Trophoblast cell (in vitro differentiated cells and primary cell): ENCODE measurements at regions not wholly inside any gene's neighbourhood (a gene's known extent, or its start where the extent isn't known, plus 50 kb on each side); places are given as distances from the start of the nearest gene placed in this dataset.
A peak's percentile ranks its signal among the peaks of the same experiment; 100 is the strongest.

Experiments used
- DNase-seq, 2 donors: peaks; one replicate each; pipeline ENCODE4 v3.0.0-alpha.2; 2016
- H2AFZ ChIP-seq: 2 replicates; pipeline ENCODE4 v1.6.1; 2013; ENCODE audit warnings: low read length, moderate library complexity, mild to moderate bottlenecking; ENCODE audit not compliant: insufficient read depth, poor library complexity
- H2AK5ac ChIP-seq: 2 replicates; pipeline ENCODE4 v1.6.1; 2013; ENCODE audit warnings: mild to moderate bottlenecking, low read length
- H2BK120ac ChIP-seq: 2 replicates; pipeline ENCODE4 v1.6.1; 2013; ENCODE audit warnings: low read length, mild to moderate bottlenecking, moderate library complexity; ENCODE audit not compliant: insufficient read depth, poor library complexity
- H2BK12ac ChIP-seq: 2 replicates; pipeline ENCODE4 v1.6.1; 2013; ENCODE audit warnings: mild to moderate bottlenecking, low read length, moderate library complexity
- H2BK5ac ChIP-seq: 2 replicates; pipeline ENCODE4 v1.6.1; 2013; ENCODE audit warnings: low read length, low read depth, moderate library complexity, mild to moderate bottlenecking; ENCODE audit not compliant: poor library complexity
- H3K14ac ChIP-seq: 2 replicates; pipeline ENCODE4 v1.6.1; 2013; ENCODE audit warnings: mild to moderate bottlenecking, low read length
- H3K18ac ChIP-seq: 2 replicates; pipeline ENCODE4 v1.6.1; 2013; ENCODE audit warnings: mild to moderate bottlenecking, low read length
- H3K23ac ChIP-seq: 2 replicates; pipeline ENCODE4 v1.6.1; 2013; ENCODE audit warnings: low read length
- H3K27ac ChIP-seq: 2 replicates; pipeline ENCODE4 v1.5.1; 2013; ENCODE audit warnings: low read depth, mild to moderate bottlenecking, inconsistent platforms, low read length, moderate library complexity
- H3K27me3 ChIP-seq: 2 replicates; pipeline ENCODE4 v1.6.1; 2013; ENCODE audit warnings: inconsistent platforms, mild to moderate bottlenecking, low read length, moderate library complexity; ENCODE audit not compliant: insufficient read depth
- H3K36me3 ChIP-seq, 2 experiments: 1 replicate in 1 of 2; 2 replicates in 1 of 2; pipeline ENCODE4 v1.6.1; 2013; ENCODE audit warnings: low read length in 2 of 2, mild to moderate bottlenecking in 2 of 2, moderate library complexity in 1 of 2; ENCODE audit not compliant: insufficient read depth in 2 of 2, control insufficient read depth in 1 of 2
- H3K4ac ChIP-seq: 2 replicates; pipeline ENCODE4 v1.6.1; 2013; ENCODE audit warnings: low read depth, mild to moderate bottlenecking, low read length, moderate library complexity
- H3K4me1 ChIP-seq, 2 experiments: 1 replicate in 1 of 2; 2 replicates in 1 of 2; pipeline ENCODE4 v1.6.1; 2013; ENCODE audit warnings: low read length in 2 of 2, mild to moderate bottlenecking in 2 of 2, moderate library complexity in 1 of 2; ENCODE audit not compliant: insufficient read depth in 2 of 2, control insufficient read depth in 1 of 2
- H3K4me2 ChIP-seq: 2 replicates; pipeline ENCODE4 v1.6.1; 2013; ENCODE audit warnings: inconsistent platforms, mild to moderate bottlenecking, low read length, moderate library complexity
- H3K4me3 ChIP-seq: 2 replicates; pipeline ENCODE4 v1.5.1; 2013; ENCODE audit warnings: mild to moderate bottlenecking, low read depth, low read length, inconsistent platforms
- H3K79me1 ChIP-seq: one replicate; pipeline ENCODE4 v1.6.1; 2013; ENCODE audit warnings: low read length
- H3K79me2 ChIP-seq: 2 replicates; pipeline ENCODE4 v1.6.1; 2013; ENCODE audit warnings: low read length, mild to moderate bottlenecking; ENCODE audit not compliant: control insufficient read depth, insufficient read depth, poor library complexity
- H3K9ac ChIP-seq: 2 replicates; pipeline ENCODE4 v1.6.1; 2013; ENCODE audit warnings: mild to moderate bottlenecking, low read length
- H3K9me3 ChIP-seq: 2 replicates; pipeline ENCODE4 v1.6.1; 2013; ENCODE audit warnings: low read depth, mild to moderate bottlenecking, control low read depth, inconsistent platforms, low read length; ENCODE audit not compliant: insufficient read depth
- H4K12ac ChIP-seq: 2 replicates; pipeline ENCODE4 v1.6.1; 2013; ENCODE audit warnings: low read depth, mild to moderate bottlenecking, low read length, moderate library complexity
- H4K8ac ChIP-seq: 2 replicates; pipeline ENCODE4 v1.6.1; 2013; ENCODE audit warnings: low read depth, mild to moderate bottlenecking, low read length, moderate library complexity
- H4K91ac ChIP-seq: one replicate; pipeline ENCODE4 v1.6.1; 2013; ENCODE audit warnings: low read depth, mild to moderate bottlenecking, low read length, moderate library complexity
- WGBS: extraction: QIAGEN DNeasy Blood & Tissue Kit; methylation state at CpG from one replicate; pipeline ENCODE4 v1.1.7; 2013; ENCODE audit warnings: missing lambda C conversion rate; ENCODE audit not compliant: insufficient read length, insufficient coverage; ENCODE audit errors: extremely low coverage; 5-methylcytosine and 5-hydroxymethylcytosine counted together

DNA sequence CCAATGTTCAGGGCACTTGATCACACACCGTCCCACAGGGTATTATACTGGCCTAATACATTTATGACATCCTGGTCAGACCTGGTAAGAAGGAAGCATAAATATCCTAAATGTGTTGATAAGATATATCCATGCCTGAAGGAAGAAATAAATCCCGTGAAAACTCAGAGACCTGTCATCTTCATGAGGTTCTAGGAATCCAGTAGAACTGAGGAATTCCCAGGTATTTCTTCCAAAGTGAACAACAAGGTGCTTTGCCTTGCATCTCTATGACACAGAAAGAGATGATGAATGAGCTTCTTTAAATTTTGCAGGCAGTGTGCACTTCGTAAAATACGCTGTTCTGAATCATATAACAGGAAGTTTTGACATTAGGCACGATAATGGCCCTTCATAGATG, 78.1 kb upstream of the VGLL3 start:
- no peak overlapping the region for H2AK5ac ChIP-seq
- H3K4me1 ChIP-seq: no peaks in the 10 kb centered on the region
- H3K79me2 ChIP-seq: no peaks in the 10 kb centered on the region
- no peak overlapping the region for H2BK5ac ChIP-seq
- no peak overlapping the region for H2BK12ac ChIP-seq
- H4K8ac ChIP-seq: no peak overlapping the region
- H3K9ac ChIP-seq: no peak overlapping the region
- H3K18ac ChIP-seq: no peak overlapping the region
- no peak overlapping the region for H3K27ac ChIP-seq
- H3K36me3 ChIP-seq: no peaks in the 10 kb centered on the region
- DNase-seq: peak; percentile 65 to 96
- H3K79me1 ChIP-seq: no peaks in the 10 kb centered on the region
- no peaks in the 10 kb centered on the region for H3K27me3 ChIP-seq
- H2BK120ac ChIP-seq: no peak overlapping the region
- H3K9me3 ChIP-seq: no peaks in the 10 kb centered on the region
- H3K14ac ChIP-seq: no peak overlapping the region
- H3K4me2 ChIP-seq: no peak overlapping the region
- no CpG with 5 or more reads among the region's 5 CpGs for WGBS
- no peak overlapping the region for H3K4me3 ChIP-seq
- no peak overlapping the region for H4K91ac ChIP-seq
- H4K12ac ChIP-seq: no peak overlapping the region
- no peak overlapping the region for H2AFZ ChIP-seq
- no peak overlapping the region for H3K23ac ChIP-seq
- no peak overlapping the region for H3K4ac ChIP-seq

- H2AFZ ChIP-seq: no peak overlapping the region
- peak in 1 of 2 donors; percentile 54 for DNase-seq
- H4K8ac ChIP-seq: no peak overlapping the region
- H3K4ac ChIP-seq: no peak overlapping the region
- H3K4me2 ChIP-seq: no peak overlapping the region
- no peak overlapping the region for H2BK120ac ChIP-seq
- no peaks in the 10 kb centered on the region for H3K27me3 ChIP-seq
- no peak overlapping the region for H3K14ac ChIP-seq
- H2BK12ac ChIP-seq: no peak overlapping the region
- H3K18ac ChIP-seq: no peak overlapping the region
- no peaks in the 10 kb centered on the region for H3K9me3 ChIP-seq
- H2BK5ac ChIP-seq: no peak overlapping the region
- H3K79me2 ChIP-seq: no peaks in the 10 kb centered on the region
- no peak overlapping the region for H4K91ac ChIP-seq
- no peaks in the 10 kb centered on the region for H3K4me1 ChIP-seq
- WGBS: no CpG with 5 or more reads among the region's 3 CpGs
- no peak overlapping the region for H2AK5ac ChIP-seq
- no peak overlapping the region for H4K12ac ChIP-seq
- no peak overlapping the region for H3K23ac ChIP-seq
- H3K4me3 ChIP-seq: no peak overlapping the region
- H3K36me3 ChIP-seq: no peaks in the 10 kb centered on the region
- H3K79me1 ChIP-seq: no peaks in the 10 kb centered on the region
- H3K27ac ChIP-seq: no peak overlapping the region
- H3K9ac ChIP-seq: no peak overlapping the region
Observed at GRCh38 chr3:87062685-87063084, 71.7 kb upstream of the VGLL3 start.

DNA sequence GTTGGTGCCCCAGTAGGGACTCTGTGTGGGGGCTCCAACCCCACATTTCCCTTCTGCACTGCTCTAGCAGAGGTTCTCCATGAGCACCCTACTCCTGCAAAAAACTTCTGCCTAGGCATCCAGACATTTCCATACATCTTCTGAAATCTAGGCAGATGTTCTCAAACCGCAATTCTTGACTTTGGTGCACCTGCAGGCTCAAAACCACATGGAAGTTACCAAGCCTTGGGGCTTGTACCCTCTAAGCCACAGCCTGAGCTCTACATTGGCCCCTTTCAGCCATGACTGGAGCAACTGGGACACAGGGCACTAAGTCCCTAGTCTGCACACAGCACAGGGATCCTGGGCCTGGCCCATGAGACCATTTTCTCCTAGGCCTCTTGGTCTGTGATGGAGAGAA, 66.5 kb upstream of the VGLL3 start:
- DNase-seq: no peak
- Histone ChIP-seq H4K12ac (no peak overlapping the region), H3K18ac (no peak overlapping the region), H4K8ac (no peak overlapping the region), H2BK120ac (no peak overlapping the region), H2BK12ac (no peak overlapping the region), H3K27ac (no peak overlapping the region), H3K36me3 (no peaks in the 10 kb centered on the region), H3K27me3 (no peaks in the 10 kb centered on the region), H3K4me3 (no peak overlapping the region), H3K79me1 (no peaks in the 10 kb centered on the region), H2AFZ (no peak overlapping the region), H3K9me3 (no peaks in the 10 kb centered on the region), H3K4me2 (no peak overlapping the region), H3K9ac (no peak overlapping the region), H4K91ac (no peak overlapping the region), H2BK5ac (no peak overlapping the region), H3K4me1 (no peaks in the 10 kb centered on the region), H3K23ac (no peak overlapping the region), H3K4ac (no peak overlapping the region), H3K79me2 (no peaks in the 10 kb centered on the region), H2AK5ac (no peak overlapping the region), H3K14ac (no peak overlapping the region)
- no CpG with 5 or more reads among the region's 1 CpG for WGBS

DNA sequence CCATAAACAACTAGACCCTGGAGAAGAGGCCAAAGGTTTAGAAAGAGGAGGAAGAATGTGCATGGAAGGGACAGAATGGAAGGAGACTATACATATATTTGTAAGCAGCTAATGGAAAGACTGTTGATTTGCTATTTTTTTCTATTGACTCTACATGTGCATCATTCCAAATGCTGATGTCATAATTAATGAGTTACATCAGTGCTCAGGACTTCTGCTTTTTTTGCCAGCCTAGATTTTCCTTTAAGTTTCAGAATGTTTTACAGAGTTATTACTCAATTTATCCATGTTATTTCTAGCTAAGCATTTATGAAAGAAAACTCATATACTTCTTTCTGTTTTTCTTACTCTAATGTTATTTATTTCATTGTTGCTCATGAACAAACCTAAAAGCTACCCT, 62.6 kb upstream of the VGLL3 start:
- no peak overlapping the region for H3K4ac ChIP-seq
- H3K79me1 ChIP-seq: no peaks in the 10 kb centered on the region
- H3K27me3 ChIP-seq: no peaks in the 10 kb centered on the region
- no peak overlapping the region for H3K9ac ChIP-seq
- H3K18ac ChIP-seq: no peak overlapping the region
- H3K4me2 ChIP-seq: no peak overlapping the region
- no peak overlapping the region for H2BK12ac ChIP-seq
- no peaks in the 10 kb centered on the region for H3K4me1 ChIP-seq
- no peak overlapping the region for H4K12ac ChIP-seq
- no peak overlapping the region for H2BK5ac ChIP-seq
- no peak overlapping the region for H2AK5ac ChIP-seq
- DNase-seq: no peak
- H4K8ac ChIP-seq: no peak overlapping the region
- H2BK120ac ChIP-seq: no peak overlapping the region
- H3K79me2 ChIP-seq: no peaks in the 10 kb centered on the region
- H3K27ac ChIP-seq: no peak overlapping the region
- no peaks in the 10 kb centered on the region for H3K9me3 ChIP-seq
- no peak overlapping the region for H4K91ac ChIP-seq
- no peak overlapping the region for H3K23ac ChIP-seq
- no peak overlapping the region for H3K14ac ChIP-seq
- no peaks in the 10 kb centered on the region for H3K36me3 ChIP-seq
- H2AFZ ChIP-seq: no peak overlapping the region
- no peak overlapping the region for H3K4me3 ChIP-seq
